Stimulated activated CD8-positive, alpha-beta memory T cell treated with anti-CD3 and anti-CD28 coated beads, Interleukin-7, amount 100 ng/mL, for 48 hours (primary cell): ENCODE measurements at regions not wholly inside any gene's neighbourhood (a gene's known extent, or its start where the extent isn't known, plus 50 kb on each side); places are given as distances from the start of the nearest gene placed in this dataset.
"Not testable (repeated sequence)": the region's sequence is repeated elsewhere in the genome, so short reads cannot be mapped to it uniquely, and the experiment has no call there.

Source experiments
- DNase-seq, 2 donors: peaks; one replicate each; pipeline ENCODE4 v3.0.0-alpha.2; 2020; ENCODE audit warnings: low read depth in 1 of 2; ENCODE audit errors: extremely low read depth in 1 of 2

DNA sequence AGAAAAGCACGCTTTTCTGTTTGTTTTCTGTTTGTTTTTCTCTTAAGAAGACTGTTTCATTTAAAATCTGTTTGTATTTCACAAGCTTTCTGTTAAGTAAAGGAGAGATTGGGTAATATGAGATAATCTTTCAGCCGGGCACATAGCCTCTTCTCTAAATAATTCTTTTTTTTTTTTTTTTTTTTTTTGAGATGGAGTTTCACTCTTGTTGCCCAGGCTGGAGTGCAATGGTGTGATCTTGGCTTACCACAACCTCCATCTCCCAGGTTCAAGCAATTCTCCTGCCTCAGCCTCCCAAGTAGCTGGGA, 499.5 kb upstream of the SGCD start:
- DNase-seq, result not testable (repeated sequence)

DNA sequence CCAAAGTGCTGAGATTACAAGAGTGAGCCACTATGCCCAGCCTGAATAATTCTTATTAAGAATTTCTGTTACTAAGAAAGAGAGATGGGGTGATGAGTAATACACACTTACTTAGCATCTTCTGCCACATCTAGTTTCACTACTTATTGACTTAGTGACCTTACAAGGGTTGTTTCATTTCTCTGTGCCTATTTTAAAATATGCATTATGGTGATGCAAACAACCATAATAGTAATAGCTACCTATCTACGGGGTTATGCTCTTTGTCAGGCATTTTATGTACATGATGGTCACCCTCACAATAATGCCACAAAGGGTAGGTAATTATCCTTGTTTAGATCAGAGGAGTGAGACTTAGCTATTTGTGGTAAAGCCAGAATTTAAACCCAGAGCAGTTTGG, 499.0 kb upstream of the SGCD start:
- DNase-seq, result no peak

GRCh38 chr5:155831491-155831890, 495.5 kb upstream of the SGCD start:
- DNase-seq, result no peak

DNA sequence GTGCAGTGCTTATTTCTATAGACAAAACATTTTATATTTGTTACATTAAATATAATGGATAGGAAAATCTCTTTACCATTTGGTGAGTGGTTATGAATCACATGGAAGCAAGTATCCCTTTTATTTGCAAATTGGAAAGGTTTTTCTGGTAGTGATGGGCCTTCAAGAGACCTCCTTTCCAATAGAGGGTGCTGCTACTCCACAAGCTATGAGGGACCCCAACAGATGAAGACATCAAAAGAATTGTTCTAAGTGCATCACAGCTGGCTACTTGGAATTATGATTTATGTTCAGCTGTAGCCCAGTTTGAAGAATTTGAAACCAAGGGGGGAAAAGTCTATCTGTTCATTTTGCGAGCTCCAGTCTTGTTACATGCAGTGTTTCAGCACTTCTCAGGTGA, 493.7 kb upstream of the SGCD start:
- no peak for DNase-seq

GRCh38 chr5:155834271-155834975, 492.5 kb upstream of the SGCD start:
- DNase-seq, result no peak

- no peak for DNase-seq
Measured at GRCh38 chr5:155836089-155836803, 490.7 kb upstream of the SGCD start.

- no peak for DNase-seq
Measured at GRCh38 chr5:155838394-155838793, 488.6 kb upstream of the SGCD start.

DNA sequence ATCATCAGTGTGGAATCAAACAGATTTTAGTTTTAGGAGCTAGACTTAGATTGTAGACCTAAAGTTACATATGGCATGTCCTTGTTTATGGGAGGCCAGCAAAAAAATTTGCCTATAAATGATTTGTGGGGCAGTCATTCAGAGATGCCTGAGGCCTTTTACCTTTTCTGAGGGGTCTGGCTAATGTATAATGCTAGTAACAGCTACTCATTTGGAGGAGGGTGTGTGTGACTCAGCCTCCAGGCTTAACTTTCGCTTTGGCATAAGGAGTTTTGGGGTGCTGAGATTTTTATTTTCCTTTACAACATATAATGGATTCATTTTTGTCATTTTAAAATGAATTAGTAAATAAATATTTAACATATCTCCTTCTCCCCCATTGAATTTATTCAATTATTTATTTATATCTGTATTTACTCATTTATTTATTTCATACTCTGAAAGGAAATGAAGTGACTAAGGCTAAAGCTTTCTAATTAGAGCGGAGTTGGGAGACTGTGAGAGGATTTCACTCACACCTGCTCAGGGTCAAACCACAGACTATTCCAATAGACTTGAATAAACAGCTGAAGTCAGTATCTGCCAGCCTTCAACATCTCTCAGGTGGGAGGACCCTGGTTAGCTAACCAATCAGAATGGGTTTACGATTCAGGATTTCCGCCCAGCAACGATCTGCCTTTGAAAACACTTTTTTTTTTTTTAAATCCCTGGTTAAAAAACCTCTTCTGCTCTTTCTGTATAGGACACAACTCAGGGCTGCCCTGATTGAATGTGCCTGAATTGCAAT, 487.5 kb upstream of the SGCD start:
- DNase-seq, result no peak

DNA sequence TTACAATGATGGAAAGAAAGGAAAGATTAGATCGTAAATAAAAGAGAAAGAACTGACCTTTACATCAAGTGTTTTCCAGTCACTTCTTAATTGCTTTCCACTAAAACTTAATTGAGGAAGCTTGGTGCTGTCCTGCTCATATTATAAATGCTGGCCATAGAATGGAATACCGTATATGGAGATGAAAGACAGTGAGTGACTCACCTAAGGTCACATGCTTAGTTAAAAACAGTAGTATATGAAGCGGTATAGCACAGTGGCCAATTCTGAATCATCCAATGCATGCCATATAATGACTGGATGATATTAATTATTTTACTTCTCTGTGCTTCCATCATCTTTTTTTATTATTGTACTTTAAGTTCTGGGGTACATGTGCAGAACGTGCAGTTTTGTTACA, 482.4 kb upstream of the SGCD start:
- DNase-seq, result no peak

DNA sequence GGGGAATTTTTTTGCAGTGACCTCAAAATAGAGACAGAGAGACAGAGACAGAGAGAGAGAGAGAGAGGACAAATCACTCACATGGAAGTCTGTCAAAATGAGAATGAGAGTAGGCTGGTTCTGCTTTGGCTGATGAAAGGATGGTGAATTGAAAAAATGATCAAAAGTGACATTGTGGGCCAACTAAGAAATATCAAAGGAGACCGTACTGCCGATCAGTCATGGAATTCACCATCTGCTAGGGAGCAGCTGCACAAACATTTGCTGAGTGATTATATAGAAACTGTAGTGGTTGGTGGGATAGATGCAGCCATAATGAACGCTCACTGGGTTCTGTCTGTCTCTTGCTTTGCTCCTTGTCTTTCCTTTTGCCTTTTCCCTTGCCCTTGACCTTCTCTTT, 476.6 kb upstream of the SGCD start:
- DNase-seq, result no peak

- no peak for DNase-seq
Measured at GRCh38 chr5:155866971-155867370, 460.0 kb upstream of the SGCD start.

DNA sequence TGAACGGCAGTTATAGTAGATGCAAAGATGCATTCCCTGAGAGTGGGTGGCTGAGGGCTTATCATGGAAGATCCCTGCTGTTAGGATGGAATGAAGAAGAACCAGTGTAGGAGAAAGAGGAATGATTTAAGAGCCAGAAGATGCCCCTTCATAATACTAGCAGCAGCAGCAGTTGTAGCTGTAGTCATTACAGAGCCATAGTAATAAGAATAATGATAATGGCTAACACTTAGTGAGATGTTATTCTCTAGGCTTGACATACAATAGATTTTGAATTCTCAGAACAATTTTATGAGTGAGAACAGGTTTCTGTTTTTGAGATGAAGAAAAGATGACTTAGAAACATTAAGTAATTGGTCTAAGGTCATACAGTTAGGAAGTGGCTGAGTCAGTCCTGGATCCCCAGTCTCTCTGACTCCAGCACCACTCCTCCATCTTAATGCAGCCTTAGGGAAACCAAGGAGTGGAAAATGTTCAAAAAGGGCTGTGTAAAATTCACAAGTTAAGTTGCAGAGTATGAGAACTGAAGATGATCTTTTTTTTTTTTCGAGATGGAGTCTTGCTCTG, 459.4 kb upstream of the SGCD start:
- DNase-seq, result no peak

DNA sequence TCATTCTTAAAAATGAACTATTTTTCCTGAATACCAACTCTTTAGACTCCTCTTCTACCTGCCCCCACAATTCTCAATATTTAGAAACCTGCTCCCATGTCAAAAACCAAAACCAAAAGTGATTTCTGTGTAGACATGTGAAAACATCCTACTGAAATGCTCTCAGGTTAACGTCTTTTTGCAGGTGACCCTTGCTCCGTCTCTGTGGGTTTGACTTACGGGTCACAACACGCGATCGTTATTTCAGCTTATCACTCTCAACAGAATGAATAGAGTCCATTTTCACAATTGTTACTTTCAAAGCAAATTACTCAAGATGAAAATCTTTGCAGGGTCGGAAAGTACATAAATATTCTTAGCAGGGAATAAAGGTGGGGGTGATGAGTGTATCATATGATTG, 456.3 kb upstream of the SGCD start:
- DNase-seq, result no peak

DNA sequence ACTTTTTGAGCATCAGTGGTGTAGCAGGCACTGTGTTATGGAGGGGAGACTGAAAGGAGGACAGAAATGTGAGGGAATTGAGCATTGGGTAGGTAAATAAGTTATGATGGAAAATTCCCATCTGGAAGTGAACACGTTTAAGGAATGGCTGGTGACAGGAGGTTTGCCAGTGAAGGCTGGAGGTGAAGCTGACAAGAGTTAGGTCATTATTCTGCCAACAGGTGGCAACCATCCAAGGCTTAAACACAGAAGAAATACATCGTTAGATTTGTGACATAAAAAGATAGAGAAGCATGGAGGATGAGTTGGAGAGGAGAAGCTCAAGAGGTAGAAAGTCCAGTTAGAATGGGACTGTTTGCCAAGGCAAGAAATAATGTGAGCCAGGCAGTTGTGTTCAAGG, 455.3 kb upstream of the SGCD start:
- DNase-seq, result no peak

GRCh38 chr5:155872629-155873220, 454.2 kb upstream of the SGCD start:
- no peak for DNase-seq

DNA sequence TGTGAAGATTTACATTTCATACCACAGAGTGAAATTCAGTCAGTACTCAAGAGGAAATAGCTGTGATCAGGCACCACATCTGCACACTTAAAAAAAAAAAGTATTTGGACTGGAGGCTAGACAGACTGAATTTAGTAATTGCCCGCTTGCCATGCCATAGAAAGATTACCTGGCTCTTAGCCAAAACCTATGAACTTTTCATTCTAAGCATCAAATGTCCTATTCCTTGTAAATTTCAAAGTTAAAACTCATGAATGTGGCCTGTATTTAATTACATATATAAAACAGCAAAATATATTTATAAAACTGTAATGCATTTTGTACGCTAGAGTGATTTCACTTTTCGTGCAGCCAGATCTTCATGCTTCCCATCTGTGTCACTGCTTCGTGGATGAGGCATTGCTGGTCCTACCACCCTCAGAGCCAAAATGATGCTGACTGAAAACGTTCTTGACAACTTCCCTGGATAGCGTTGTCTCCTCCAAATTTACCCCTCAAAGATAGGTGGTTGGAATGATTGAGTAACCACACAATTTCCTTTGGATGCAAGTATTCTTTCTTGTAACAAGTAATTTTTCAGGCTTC, 447.9 kb upstream of the SGCD start:
- no peak for DNase-seq

DNA sequence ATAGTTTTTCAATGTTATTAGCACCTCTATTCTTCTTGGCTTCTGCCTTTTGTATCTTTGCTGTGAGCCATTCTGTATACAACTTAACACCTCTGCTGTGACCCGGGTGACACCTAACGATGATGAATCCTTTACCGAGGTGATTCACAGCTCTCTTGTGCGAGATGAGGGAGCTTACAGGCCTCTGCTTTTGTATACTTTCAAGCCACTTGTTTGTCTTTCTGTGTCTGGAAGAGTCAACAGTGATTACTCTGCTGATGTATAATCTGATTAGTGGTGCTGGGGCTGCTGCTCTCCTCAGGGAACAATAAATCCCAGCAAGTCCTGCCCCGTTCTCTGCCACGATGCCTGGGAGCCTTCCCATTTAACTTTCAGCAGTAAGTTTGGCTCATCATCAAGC, 442.9 kb upstream of the SGCD start:
- DNase-seq, result no peak

DNA sequence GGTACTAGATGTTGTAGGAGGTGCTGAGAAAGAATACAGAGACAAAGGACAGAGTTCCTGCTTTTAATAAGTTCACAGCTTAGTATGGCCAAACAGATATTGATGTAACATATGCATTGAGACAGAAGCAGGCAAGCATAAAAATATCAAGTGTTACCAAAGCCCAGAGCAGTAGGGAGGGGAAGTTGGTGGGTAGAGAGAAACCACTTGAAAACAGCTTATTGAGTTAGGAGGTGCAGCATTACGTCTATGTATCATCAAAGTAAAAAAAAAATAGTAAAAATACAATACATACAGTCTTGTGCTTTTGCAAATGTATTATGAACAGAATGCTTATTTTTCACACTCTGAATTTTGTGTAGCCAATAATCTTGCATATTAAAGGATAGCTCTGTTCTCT, 441.8 kb upstream of the SGCD start:
- DNase-seq, result no peak

DNA sequence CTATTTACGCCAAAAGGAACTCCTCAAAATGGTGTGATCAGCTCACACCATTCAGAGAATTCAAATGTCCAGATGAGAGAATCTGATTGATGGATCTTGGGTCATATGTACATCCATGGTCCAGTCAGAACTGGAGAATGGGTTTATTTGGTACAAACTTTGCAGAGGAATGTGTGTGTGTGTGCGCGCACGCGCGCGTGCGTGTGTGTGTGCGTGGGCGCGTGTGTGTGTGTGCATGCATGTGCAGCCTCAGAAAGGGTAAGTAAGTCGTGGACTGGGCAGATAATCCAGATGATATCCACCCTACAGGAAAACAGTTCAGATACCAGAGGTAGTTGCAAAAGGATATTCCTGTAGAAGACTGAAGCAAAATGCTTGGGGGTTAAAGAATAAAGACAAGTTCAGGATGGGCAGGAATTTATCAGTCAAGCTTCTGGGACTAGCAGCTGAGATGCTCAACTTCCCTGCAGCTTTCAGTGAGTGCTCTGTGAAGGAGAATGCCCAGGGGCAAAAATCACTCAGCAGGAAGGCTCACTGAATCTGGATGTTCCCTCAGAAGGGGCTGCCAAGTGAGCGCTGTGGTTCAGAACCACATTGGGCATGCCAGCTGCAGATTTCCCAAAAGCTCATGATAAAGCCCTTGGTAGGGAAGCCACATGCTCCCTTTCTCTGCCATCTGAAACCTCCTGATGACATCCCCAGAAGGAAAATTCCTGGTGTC, 440.5 kb upstream of the SGCD start:
- DNase-seq, result no peak

DNA sequence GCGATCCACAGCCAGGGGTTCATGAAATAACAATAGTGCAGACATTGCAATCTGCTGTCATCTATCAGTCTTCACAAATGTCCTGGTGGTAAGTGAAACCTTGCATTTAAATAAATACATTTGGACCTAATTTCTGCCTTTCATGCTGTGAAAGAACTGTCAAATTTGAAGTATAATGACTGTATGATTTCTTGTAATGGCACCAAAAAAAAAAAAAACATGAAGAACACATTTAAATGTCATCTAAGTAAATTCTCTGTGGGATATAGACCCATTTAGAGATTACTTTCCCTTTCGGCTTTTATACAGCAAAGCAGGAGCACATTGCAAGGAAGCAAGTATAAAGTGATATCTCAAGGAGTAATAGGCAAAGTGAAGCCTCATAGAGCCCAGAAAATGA, 431.5 kb upstream of the SGCD start:
- DNase-seq, result no peak
